ENCODE measurements at regions not wholly inside any gene's neighbourhood (a gene's known extent, or its start where the extent isn't known, plus 50 kb on each side); places are given as distances from the start of the nearest gene placed in this dataset.

GRCh38 chrY:13024447-13024846 is 119.8 kb downstream of the DDX3Y start:
- TF ChIP-seq, protein P1, sequence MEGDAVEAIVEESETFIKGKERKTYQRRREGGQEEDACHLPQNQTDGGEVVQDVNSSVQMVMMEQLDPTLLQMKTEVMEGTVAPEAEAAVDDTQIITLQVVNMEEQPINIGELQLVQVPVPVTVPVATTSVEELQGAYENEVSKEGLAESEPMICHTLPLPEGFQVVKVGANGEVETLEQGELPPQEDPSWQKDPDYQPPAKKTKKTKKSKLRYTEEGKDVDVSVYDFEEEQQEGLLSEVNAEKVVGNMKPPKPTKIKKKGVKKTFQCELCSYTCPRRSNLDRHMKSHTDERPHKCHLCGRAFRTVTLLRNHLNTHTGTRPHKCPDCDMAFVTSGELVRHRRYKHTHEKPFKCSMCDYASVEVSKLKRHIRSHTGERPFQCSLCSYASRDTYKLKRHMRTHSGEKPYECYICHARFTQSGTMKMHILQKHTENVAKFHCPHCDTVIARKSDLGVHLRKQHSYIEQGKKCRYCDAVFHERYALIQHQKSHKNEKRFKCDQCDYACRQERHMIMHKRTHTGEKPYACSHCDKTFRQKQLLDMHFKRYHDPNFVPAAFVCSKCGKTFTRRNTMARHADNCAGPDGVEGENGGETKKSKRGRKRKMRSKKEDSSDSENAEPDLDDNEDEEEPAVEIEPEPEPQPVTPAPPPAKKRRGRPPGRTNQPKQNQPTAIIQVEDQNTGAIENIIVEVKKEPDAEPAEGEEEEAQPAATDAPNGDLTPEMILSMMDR (conservative IDR thresholded peaks at IDR 0.05; ENCODE audit: low read depth, low read length) = no peak
- H3K4me3 ChIP-seq (ENCODE audit: low read depth, low read length) = no peak overlapping the region
- no peak for DNase-seq (ENCODE audit: low read depth)

DNA sequence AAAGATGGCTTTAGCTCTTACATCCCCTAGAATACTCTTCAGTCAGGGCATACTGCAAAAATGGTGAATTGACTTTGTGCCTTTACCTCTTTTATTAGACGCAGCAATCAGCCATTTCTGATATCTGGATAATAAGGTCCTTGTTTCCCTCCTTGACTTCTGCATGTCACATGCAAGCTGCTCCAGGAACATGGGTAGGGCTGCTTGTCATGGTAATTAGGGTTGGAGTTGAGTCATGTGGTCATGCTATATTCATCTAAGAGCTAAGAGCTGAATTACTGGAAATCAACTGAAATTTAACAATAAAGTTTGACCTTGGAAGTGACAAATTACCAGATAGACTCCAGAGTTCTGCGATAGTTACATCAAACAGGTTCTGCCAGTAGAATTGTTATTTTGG is 122.2 kb downstream of the DDX3Y start:
- H3K4me3 ChIP-seq (ENCODE audit: low read depth, low read length) = no peak overlapping the region
- no peak for DNase-seq (ENCODE audit: low read depth)
- TF ChIP-seq, protein P1 (conservative IDR thresholded peaks at IDR 0.05; ENCODE audit: low read depth, low read length) = no peak

DNA sequence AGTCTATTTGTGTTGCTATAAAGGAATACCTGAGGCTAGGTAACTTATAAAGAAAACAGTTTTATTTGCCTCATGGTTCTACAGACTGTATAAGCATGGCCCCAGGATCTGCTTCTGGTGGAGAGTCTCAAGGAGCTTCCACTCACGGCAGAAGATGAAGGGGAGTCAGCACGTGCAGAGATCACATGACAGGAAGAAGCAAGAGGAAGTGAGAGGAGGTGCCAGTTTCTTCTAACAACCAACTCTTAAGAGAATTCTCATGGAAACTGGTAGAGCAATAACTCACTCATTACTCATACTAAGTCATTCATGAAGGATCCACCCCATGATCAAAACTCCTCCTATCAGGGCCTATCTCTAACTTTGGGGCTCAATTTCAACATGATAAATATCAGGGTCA is 135.6 kb downstream of the DDX3Y start:
- DNase-seq (ENCODE audit: low read depth) = no peak
- TF ChIP-seq, protein P1 (conservative IDR thresholded peaks at IDR 0.05; ENCODE audit: low read depth, low read length) = no peak

GRCh38 chrY:13053501-13053900 is 148.8 kb downstream of the DDX3Y start:
- TF ChIP-seq, protein P1 (conservative IDR thresholded peaks at IDR 0.05; ENCODE audit: low read depth, low read length) = no peak
- DNase-seq (ENCODE audit: low read depth) = no peak
- no peak overlapping the region for H3K4me3 ChIP-seq (ENCODE audit: low read depth, low read length)

More for the DNA sequence above, 135.6 kb downstream of the DDX3Y start:
- H3K4me3 ChIP-seq (ENCODE audit: low read depth, low read length) = no peak overlapping the region

- no peak overlapping the region for H3K4me3 ChIP-seq (ENCODE audit: low read depth, low read length)
- no peak for DNase-seq (ENCODE audit: low read depth)
- TF ChIP-seq, protein P1 (conservative IDR thresholded peaks at IDR 0.05; ENCODE audit: low read depth, low read length) = no peak
These were observed 161.7 kb downstream of the DDX3Y start for GRCh38 chrY:13066372-13066771.

GRCh38 chrY:13068696-13069095 is 164.0 kb downstream of the DDX3Y start:
- no peak for DNase-seq (ENCODE audit: low read depth)
- H3K4me3 ChIP-seq (ENCODE audit: low read depth, low read length) = no peak overlapping the region
- TF ChIP-seq, protein P1 (conservative IDR thresholded peaks at IDR 0.05; ENCODE audit: low read depth, low read length) = no peak

DNA sequence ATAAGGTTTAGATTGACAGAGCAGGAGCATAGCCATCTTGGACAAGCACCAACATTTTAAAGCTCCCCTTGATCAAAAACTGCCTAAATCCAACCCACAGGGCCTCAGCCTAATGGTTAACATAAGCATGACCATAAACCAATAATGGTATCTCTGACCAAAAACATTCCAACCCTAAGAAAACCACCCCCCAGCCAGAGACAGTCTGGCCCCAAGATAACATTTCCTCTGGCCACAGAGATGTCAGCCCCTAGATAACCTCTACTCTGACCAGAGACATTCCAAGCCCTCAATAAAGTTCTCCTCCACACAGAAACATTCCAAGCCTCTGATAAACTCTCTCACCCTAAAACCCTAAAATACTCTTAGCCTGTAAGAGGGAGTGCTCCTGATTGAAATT is 164.4 kb downstream of the DDX3Y start:
- DNase-seq (ENCODE audit: low read depth) = no peak
- H3K4me3 ChIP-seq (ENCODE audit: low read depth, low read length) = no peak overlapping the region
- TF ChIP-seq, protein P1 (conservative IDR thresholded peaks at IDR 0.05; ENCODE audit: low read depth, low read length) = no peak
